WERI-Rb-1 (cell line): ENCODE measurements at regions not wholly inside any gene's neighbourhood (a gene's known extent, or its start where the extent isn't known, plus 50 kb on each side); places are given as distances from the start of the nearest gene placed in this dataset.
A peak's percentile ranks its signal among the peaks of the same experiment; 100 is the strongest.
"Not testable (repeated sequence)": the region's sequence is repeated elsewhere in the genome, so short reads cannot be mapped to it uniquely, and the experiment has no call there.

ENCODE experiments used
- DNase-seq: peaks from one replicate; pipeline ENCODE4 v3.0.0-alpha.2; 2020
- H3K27ac ChIP-seq: fragments of 250-450 bp; sonication (Bioruptor Pico); 2 replicates; pipeline ENCODE4 v1.5.1; 2020; ENCODE audit warnings: mild to moderate bottlenecking, moderate library complexity
- H3K27me3 ChIP-seq: fragments of 250-450 bp; sonication (Bioruptor Pico); 2 replicates; pipeline ENCODE4 v1.5.1; 2021; ENCODE audit warnings: mild to moderate bottlenecking, low read depth, moderate library complexity; ENCODE audit not compliant: insufficient read depth, severe bottlenecking
- H3K36me3 ChIP-seq: fragments of 250-450 bp; sonication (Bioruptor Pico); 2 replicates; pipeline ENCODE4 v1.5.1; 2020; ENCODE audit warnings: mild to moderate bottlenecking, moderate library complexity
- H3K4me3 ChIP-seq: 2 replicates; pipeline ENCODE4 v1.5.1; 2011; ENCODE audit warnings: low read depth, mild to moderate bottlenecking, control low read depth, low read length
- H3K9me3 ChIP-seq: fragments of 250-450 bp; sonication (Bioruptor Pico); 2 replicates; pipeline ENCODE4 v1.5.1; 2021; ENCODE audit warnings: mild to moderate bottlenecking, moderate library complexity; ENCODE audit not compliant: severe bottlenecking
- TF ChIP-seq, protein P1 (sequence below): IDR thresholded peaks from 2 replicates; pipeline ENCODE4 v1.5.1; 2011; ENCODE audit warnings: low read depth, mild to moderate bottlenecking, control low read depth, inconsistent platforms, low read length

DNA sequence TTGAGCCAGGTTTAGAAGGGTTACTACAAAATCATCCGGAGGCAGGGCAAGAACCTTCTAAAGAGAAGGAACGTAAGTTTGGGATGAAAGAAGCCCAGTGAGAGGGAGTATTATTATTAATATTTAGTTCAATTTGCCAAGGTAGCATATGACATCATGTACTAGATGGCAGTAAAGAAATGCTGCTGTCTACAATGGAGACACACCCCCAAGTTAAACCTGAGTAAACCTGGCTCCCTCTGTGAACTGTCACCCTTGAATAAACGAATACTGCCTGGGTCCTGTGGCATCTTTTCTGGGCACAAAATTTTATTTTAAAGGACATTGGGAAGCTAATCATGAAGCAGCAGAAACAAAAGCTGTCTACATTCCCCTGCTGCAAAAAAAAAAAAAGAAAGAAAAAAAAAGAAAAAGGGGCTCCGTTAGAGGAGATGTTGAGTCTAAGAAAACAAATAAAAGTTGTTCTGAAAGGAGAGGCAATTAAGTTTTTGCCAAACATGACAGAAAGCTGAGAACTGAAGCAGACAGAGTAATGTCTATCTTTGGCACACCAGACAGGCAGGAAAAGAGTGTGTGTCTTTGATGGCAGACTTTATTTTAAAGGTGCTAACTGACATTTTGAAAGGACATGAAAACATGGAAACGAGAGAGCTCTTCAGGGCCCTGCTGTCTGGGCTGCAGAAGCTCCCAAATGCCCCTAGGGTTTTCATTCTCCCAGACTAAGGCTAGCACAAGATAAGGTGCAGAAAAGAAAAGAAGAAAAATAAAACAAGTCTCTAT, 557.7 kb upstream of the CHAC2 start:
- Histone ChIP-seq H3K27me3 (no peaks in the 10 kb centered on the region), H3K36me3 (no peaks in the 10 kb centered on the region), H3K27ac (no peak overlapping the region), H3K9me3 (peaks cover 3% of the 10 kb centered on the region), H3K4me3 (no peak overlapping the region)
- DNase-seq, result no peak
- TF ChIP-seq, protein P1, sequence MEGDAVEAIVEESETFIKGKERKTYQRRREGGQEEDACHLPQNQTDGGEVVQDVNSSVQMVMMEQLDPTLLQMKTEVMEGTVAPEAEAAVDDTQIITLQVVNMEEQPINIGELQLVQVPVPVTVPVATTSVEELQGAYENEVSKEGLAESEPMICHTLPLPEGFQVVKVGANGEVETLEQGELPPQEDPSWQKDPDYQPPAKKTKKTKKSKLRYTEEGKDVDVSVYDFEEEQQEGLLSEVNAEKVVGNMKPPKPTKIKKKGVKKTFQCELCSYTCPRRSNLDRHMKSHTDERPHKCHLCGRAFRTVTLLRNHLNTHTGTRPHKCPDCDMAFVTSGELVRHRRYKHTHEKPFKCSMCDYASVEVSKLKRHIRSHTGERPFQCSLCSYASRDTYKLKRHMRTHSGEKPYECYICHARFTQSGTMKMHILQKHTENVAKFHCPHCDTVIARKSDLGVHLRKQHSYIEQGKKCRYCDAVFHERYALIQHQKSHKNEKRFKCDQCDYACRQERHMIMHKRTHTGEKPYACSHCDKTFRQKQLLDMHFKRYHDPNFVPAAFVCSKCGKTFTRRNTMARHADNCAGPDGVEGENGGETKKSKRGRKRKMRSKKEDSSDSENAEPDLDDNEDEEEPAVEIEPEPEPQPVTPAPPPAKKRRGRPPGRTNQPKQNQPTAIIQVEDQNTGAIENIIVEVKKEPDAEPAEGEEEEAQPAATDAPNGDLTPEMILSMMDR, result no peak

DNA sequence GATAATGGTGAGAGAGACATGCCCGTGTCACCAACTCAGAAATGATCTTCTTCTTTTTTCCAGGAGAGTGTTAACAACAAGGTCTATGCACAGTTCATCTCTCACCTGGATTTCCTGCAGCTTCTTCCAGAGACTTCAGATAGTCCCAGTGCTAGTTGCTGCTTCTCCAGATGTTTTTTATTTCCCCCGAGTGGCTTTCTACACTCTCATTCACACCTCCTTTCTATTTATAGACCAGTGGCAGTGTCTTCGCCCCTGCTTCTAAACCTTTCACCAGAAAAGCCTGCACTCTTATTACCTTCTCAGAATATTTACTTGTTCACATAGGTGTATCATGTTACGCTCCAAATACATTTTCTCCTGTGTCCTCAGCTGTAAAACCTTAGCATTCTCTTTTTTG, 558.8 kb upstream of the CHAC2 start:
- Histone ChIP-seq H3K27me3 (no peaks in the 10 kb centered on the region), H3K4me3 (no peak overlapping the region), H3K27ac (no peak overlapping the region), H3K36me3 (no peaks in the 10 kb centered on the region), H3K9me3 (no peaks in the 10 kb centered on the region)
- TF ChIP-seq, protein P1, result no peak
- no peak for DNase-seq

DNA sequence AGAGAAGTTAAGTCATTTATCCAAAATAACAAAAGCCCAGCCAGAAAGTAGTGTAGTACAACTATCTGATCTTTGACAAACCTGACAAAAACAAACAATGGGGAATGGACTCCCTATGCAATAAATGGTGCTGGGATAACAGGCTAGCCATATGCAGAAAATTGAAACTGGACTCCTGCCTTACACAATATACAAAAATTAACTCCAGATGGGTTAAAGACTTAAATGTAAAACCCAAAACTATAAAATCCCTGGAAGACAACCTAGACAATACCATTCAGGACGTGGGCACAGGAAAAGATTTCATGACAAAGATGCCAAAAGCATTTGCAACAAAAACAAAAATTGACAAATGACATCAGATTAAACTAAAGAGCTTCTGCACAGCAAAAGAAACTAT, 561.4 kb upstream of the CHAC2 start:
- H3K4me3 ChIP-seq, H3K27me3 ChIP-seq, H3K27ac ChIP-seq, DNase-seq, H3K9me3 ChIP-seq, H3K36me3 ChIP-seq: not testable (repeated sequence)

DNA sequence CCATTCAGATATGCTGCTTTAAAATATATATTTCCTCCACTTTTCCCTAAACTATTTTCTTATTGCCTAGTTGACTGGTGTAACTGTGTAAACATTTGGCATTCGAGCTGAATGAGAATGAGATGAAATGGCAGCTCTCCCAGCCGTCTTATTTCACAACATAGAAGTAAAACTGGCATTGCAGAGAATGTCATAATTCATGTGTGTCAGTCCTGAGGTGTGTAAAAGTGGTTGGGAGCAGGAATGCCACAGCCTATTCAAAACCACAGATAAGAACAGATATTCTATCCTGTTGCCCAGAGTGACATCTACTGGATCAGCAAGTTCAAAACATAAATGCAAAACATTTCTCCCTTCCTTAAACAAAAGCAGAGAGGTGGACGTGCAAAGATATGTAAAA, 565.5 kb upstream of the CHAC2 start:
- Histone ChIP-seq H3K36me3 (no peaks in the 10 kb centered on the region), H3K27me3 (no peaks in the 10 kb centered on the region), H3K9me3 (no peaks in the 10 kb centered on the region), H3K4me3 (no peak overlapping the region), H3K27ac (no peak overlapping the region)
- DNase-seq, result no peak
- TF ChIP-seq, protein P1, result peak; percentile 27; the same call in 1 of the 2 replicates

DNA sequence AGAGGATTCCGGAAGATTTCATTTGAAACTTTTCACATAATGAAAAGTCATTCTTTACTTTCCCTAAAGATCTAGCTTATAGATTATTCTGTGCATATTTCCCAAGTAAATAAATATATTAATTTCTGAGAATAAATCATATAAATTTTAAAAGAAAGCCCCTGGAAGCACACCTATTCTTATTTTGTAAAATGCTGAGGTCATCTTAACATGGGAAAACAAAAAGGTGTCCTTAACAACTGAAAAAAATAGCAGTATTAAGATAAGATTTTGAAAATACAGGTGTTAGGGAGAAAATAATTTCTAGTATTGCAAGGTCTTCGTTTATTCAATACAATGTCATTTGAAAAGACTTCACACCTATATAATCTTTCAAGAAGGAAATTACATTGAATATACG, 567.5 kb upstream of the CHAC2 start:
- Histone ChIP-seq H3K27me3 (no peaks in the 10 kb centered on the region), H3K4me3 (no peak overlapping the region), H3K36me3 (no peaks in the 10 kb centered on the region), H3K27ac (no peak overlapping the region), H3K9me3 (no peaks in the 10 kb centered on the region)
- TF ChIP-seq, protein P1, result no peak
- DNase-seq, result no peak

DNA sequence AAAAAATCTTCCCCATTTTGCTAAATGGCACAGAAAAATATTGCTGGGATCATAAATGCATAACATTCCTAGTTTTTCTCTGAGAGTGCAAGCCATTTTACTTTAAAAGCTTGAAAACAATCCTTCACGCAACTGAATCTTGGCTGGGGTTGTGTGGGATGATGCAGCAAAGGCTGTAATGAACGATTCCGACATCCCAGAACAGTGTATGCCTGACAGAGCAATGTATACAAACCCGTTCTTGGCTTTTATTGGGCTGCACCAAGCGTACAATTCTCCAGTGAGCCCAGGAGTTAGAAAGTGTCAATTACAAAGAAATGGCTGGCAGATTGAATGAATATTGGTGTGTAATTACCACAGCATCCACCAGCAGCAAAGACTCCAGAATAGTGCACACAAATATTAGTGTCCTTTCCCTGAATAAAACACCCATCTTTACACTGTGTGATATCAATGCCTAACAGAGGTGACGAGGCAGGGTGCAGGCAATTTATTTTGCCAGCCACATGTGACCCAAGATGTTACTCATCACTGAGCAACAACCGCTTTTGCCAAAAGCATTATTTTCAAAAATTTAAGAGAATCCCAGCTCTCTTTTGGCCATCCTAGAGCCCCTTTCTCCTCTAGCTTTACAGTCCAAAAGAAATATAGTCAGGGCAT, 578.6 kb upstream of the CHAC2 start:
- H3K27ac ChIP-seq, result no peak overlapping the region
- no peak overlapping the region for H3K4me3 ChIP-seq

More for the DNA sequence above, 578.6 kb upstream of the CHAC2 start:
- no peaks in the 10 kb centered on the region for H3K36me3 ChIP-seq
- no peaks in the 10 kb centered on the region for H3K27me3 ChIP-seq
- TF ChIP-seq, protein P1, result no peak
- no peak for DNase-seq
- no peaks in the 10 kb centered on the region for H3K9me3 ChIP-seq
